ENCODE measurements at regions not wholly inside any gene's neighbourhood (a gene's known extent, or its start where the extent isn't known, plus 50 kb on each side); places are given as distances from the start of the nearest gene placed in this dataset.

DNA sequence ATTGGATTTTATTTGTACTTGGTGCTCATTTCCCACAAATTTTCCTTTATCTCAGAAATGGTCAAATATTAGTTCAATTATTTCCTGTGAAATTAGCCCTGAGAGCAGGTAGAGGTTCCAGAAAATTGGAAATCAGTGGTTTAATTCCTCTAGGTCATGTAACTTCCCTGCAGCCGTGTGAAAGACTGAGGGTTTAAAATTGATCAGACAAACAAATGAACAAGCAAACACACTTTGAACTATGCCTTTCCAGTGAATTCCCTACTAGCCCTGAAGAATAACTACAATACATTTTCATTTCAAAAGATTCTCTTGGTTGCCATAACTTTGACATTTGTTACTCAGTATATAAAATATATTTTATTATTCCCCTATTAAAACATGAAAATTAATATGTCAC lies 1116.7 kb downstream of the REEP3 start:
- ChIA-PET CTCF (no interaction called here), POLR2A (ENCODE audit: low non-redundant PET) (no interaction called here)
- Histone ChIP-seq H3K9me3 (ENCODE audit: low read depth, low read length, poor library complexity, severe bottlenecking) (no peaks in the 10 kb centered on the region), H3K27me3 (replicated peaks; ENCODE audit: insufficient read depth, low read depth, low read length, poor library complexity) (peaks cover 13% of the 10 kb centered on the region), H3K4me3 (ENCODE audit: low read depth, low read length, poor library complexity, severe bottlenecking) (no peak overlapping the region), H3K36me3 (ENCODE audit: insufficient read depth, low read length, poor library complexity, severe bottlenecking) (no peaks in the 10 kb centered on the region), H3K4me1 (ENCODE audit: insufficient read depth, low read length, poor library complexity, severe bottlenecking) (no peaks in the 10 kb centered on the region), H3K27ac (ENCODE audit: low read depth, low read length, poor library complexity, severe bottlenecking) (no peak overlapping the region)
- BruUV-seq (replicated peaks) = no TSS peak
- TF ChIP-seq EZH2 (IDR thresholded peaks at IDR 0.05; ENCODE audit: borderline replicate concordance, low read depth, low read length, poor library complexity, severe bottlenecking) = no peak
- TF ChIP-seq, protein P1, sequence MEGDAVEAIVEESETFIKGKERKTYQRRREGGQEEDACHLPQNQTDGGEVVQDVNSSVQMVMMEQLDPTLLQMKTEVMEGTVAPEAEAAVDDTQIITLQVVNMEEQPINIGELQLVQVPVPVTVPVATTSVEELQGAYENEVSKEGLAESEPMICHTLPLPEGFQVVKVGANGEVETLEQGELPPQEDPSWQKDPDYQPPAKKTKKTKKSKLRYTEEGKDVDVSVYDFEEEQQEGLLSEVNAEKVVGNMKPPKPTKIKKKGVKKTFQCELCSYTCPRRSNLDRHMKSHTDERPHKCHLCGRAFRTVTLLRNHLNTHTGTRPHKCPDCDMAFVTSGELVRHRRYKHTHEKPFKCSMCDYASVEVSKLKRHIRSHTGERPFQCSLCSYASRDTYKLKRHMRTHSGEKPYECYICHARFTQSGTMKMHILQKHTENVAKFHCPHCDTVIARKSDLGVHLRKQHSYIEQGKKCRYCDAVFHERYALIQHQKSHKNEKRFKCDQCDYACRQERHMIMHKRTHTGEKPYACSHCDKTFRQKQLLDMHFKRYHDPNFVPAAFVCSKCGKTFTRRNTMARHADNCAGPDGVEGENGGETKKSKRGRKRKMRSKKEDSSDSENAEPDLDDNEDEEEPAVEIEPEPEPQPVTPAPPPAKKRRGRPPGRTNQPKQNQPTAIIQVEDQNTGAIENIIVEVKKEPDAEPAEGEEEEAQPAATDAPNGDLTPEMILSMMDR (conservative IDR thresholded peaks at IDR 0.05; ENCODE audit: low read depth, low read length) = no peak
- intact Hi-C loops (cut with micrococcal nuclease; ENCODE audit: unreplicated experiment) = no loop called here
- DNase-seq (ENCODE audit: low spot score) = no peak

DNA sequence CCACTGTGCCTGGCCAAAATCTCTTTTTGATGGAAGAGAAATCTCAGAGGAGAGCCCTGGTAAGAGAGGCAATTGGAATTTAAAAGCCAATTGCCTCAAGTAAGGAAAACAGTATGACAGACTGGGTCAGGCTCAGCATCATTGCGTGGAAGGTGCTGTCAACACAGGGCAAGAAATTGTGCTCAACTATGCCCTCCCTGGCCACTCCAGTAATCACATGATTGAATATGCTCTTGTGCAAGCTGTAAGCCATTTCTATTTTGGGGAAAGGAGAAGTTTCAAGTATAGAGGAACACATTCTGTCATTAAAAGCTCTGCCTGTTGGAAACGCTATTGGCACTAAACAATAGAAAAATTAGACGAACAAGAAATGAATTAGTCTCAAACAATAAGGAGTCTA lies 1127.7 kb downstream of the REEP3 start:
- Histone ChIP-seq H3K4me3 (ENCODE audit: low read depth, low read length, poor library complexity, severe bottlenecking) (no peak overlapping the region), H3K27ac (ENCODE audit: low read depth, low read length, poor library complexity, severe bottlenecking) (no peak overlapping the region), H3K4me1 (ENCODE audit: insufficient read depth, low read length, poor library complexity, severe bottlenecking) (no peaks in the 10 kb centered on the region), H3K27me3 (replicated peaks; ENCODE audit: insufficient read depth, low read depth, low read length, poor library complexity) (peaks cover 3% of the 10 kb centered on the region), H3K36me3 (ENCODE audit: insufficient read depth, low read length, poor library complexity, severe bottlenecking) (no peaks in the 10 kb centered on the region), H3K9me3 (ENCODE audit: low read depth, low read length, poor library complexity, severe bottlenecking) (no peaks in the 10 kb centered on the region)
- TF ChIP-seq, protein P1 (conservative IDR thresholded peaks at IDR 0.05; ENCODE audit: low read depth, low read length) = no peak; the same call in 1 of the 2 replicates
- no peak for TF ChIP-seq EZH2 (IDR thresholded peaks at IDR 0.05; ENCODE audit: borderline replicate concordance, low read depth, low read length, poor library complexity, severe bottlenecking)
- ChIA-PET CTCF (no interaction called here), POLR2A (ENCODE audit: low non-redundant PET) (interaction anchor here (0.6 kb wide), 1 partner anchor 1005 kb away, joined by 14 read pairs; no protein-coding TSS in a partner anchor)
- no TSS peak for BruUV-seq (replicated peaks)
- intact Hi-C loops (cut with micrococcal nuclease; ENCODE audit: unreplicated experiment) = no loop called here
- peak; percentile 17 for DNase-seq (ENCODE audit: low spot score)

DNA sequence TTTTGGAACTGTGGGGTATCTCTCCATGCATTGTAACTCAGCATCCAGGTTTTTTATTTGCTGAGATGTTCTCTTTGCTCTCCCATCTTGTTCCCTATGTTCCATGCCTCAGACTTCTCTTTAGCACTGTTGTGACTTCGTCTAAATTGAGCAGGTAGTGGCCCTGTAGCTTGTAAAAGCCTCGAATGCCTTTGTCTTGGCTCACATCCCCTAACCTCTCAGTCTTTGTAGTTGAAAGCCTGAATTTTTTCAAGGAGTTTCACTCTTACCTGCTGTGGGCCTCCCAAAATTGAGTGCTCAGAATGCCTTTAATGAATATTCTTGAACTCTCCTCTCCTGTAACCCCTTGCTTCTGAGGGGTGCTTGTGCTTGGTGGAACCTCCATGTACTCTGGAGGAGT lies 1137.3 kb downstream of the REEP3 start:
- Histone ChIP-seq H3K4me3 (ENCODE audit: low read depth, low read length, poor library complexity, severe bottlenecking) (no peak overlapping the region), H3K4me1 (ENCODE audit: insufficient read depth, low read length, poor library complexity, severe bottlenecking) (no peaks in the 10 kb centered on the region), H3K27ac (ENCODE audit: low read depth, low read length, poor library complexity, severe bottlenecking) (no peak overlapping the region), H3K9me3 (ENCODE audit: low read depth, low read length, poor library complexity, severe bottlenecking) (no peaks in the 10 kb centered on the region), H3K36me3 (ENCODE audit: insufficient read depth, low read length, poor library complexity, severe bottlenecking) (no peaks in the 10 kb centered on the region), H3K27me3 (replicated peaks; ENCODE audit: insufficient read depth, low read depth, low read length, poor library complexity) (no peaks in the 10 kb centered on the region)
- POLR2A ChIA-PET (ENCODE audit: low non-redundant PET) = no interaction called here
- DNase-seq (ENCODE audit: low spot score) = no peak
- BruUV-seq (replicated peaks) = no TSS peak
- TF ChIP-seq, protein P1 (conservative IDR thresholded peaks at IDR 0.05; ENCODE audit: low read depth, low read length) = no peak
- no peak for TF ChIP-seq EZH2 (IDR thresholded peaks at IDR 0.05; ENCODE audit: borderline replicate concordance, low read depth, low read length, poor library complexity, severe bottlenecking)
- CTCF ChIA-PET = no interaction called here
- intact Hi-C loops (cut with micrococcal nuclease; ENCODE audit: unreplicated experiment) = no loop called here

Measured in A673 (cell line).